Lung (tissue), 11 donors: ENCODE measurements at regions not wholly inside any gene's neighbourhood (a gene's known extent, or its start where the extent isn't known, plus 50 kb on each side); places are given as distances from the start of the nearest gene placed in this dataset.
"Not testable (repeated sequence)": the region's sequence is repeated elsewhere in the genome, so short reads cannot be mapped to it uniquely, and the experiment has no call there.

ENCODE experiments used
- ATAC-seq: fragments of 200-7000 bp; cut with Tn5 transposase; one replicate; pipeline ENCODE4 v1.9.1; 2020; ENCODE audit warnings: moderate number of reproducible peaks; ENCODE audit not compliant: insufficient read depth, low FRiP score
- DNase-seq, 3 donors: peaks; one replicate each; pipeline ENCODE4 v3.0.0-alpha.2; 2013 to 2017
- H3K27ac ChIP-seq, 2 donors: one replicate each; pipeline ENCODE4 v1.5.1; 2013; ENCODE audit warnings: mild to moderate bottlenecking in 2 of 2, moderate library complexity in 2 of 2, control low read depth in 1 of 2, inconsistent platforms in 1 of 2, low read depth in 1 of 2, low read length in 1 of 2
- H3K27me3 ChIP-seq, 3 donors: one replicate each; pipeline ENCODE4 v1.5.1; 2013; ENCODE audit warnings: low read length in 2 of 3; ENCODE audit not compliant: control insufficient read depth in 3 of 3, insufficient read depth in 3 of 3
- H3K36me3 ChIP-seq, 4 donors: one replicate each; pipeline ENCODE4 v1.5.1; 2013; ENCODE audit warnings: low read length in 4 of 4, mild to moderate bottlenecking in 1 of 4, moderate library complexity in 1 of 4; ENCODE audit not compliant: control insufficient read depth in 4 of 4, insufficient read depth in 4 of 4
- H3K4me1 ChIP-seq, 5 donors: one replicate each; pipeline ENCODE4 v1.5.1; 2013; ENCODE audit warnings: low read length in 5 of 5, mild to moderate bottlenecking in 2 of 5, moderate library complexity in 1 of 5; ENCODE audit not compliant: control insufficient read depth in 5 of 5, insufficient read depth in 5 of 5
- H3K4me3 ChIP-seq: one replicate; pipeline ENCODE4 v1.5.1; 2013; ENCODE audit warnings: mild to moderate bottlenecking, control low read depth, moderate library complexity
- H3K9ac ChIP-seq, 2 donors: one replicate each; pipeline ENCODE4 v1.5.1; 2013; ENCODE audit warnings: low read length in 2 of 2, control low read depth in 1 of 2; ENCODE audit not compliant: insufficient read depth in 1 of 2
- H3K9me3 ChIP-seq, 4 donors: one replicate each; pipeline ENCODE4 v1.5.1; 2013; ENCODE audit warnings: low read length in 3 of 4, mild to moderate bottlenecking in 1 of 4, moderate library complexity in 1 of 4; ENCODE audit not compliant: control insufficient read depth in 4 of 4, insufficient read depth in 3 of 4
- CTCF ChIP-seq: IDR thresholded peaks from 2 replicates; pipeline ENCODE4 v1.5.1; 2012; ENCODE audit warnings: mild to moderate bottlenecking; ENCODE audit errors: control extremely low read depth, extremely low read depth
- WGBS, 2 donors: extraction: QIAGEN DNeasy Blood & Tissue Kit; methylation state at CpG; one replicate each; pipeline ENCODE4 v1.1.7; 2013; 5-methylcytosine and 5-hydroxymethylcytosine counted together
- donor health status: control.
- donor health status: control.
- donor health status: Bipolar disorder and iron deficiency.
- donor health status: healthy.
- donor health status: DM: yes; HTN: yes; CAD: no.

- Histone ChIP-seq H3K4me3 (no peak overlapping the region), H3K27ac (no peak overlapping the region), H3K36me3 (no peaks in the 10 kb centered on the region), H3K9me3 (no peaks in the 10 kb centered on the region), H3K4me1 (no peaks in the 10 kb centered on the region), H3K9ac (no peak overlapping the region), H3K27me3 (peaks cover 0 to 7% (median 3%) of the 10 kb centered on the region in 3 donors)
- ATAC-seq: no peak
- DNase-seq: no peak
- TF ChIP-seq CTCF: no peak
- 48 to 67% methylated on average over 1 of the region's 1 CpG for WGBS, 2 donors
Observed at GRCh38 chr14:78028471-78028870, 141.7 kb upstream of the NRXN3 start.

- 30 to 43% methylated on average over 15 to 16 of the region's 16 CpGs for WGBS, 2 donors
- DNase-seq (peak in 1 of 3 donors; percentile 1), ATAC-seq (no peak)
- H3K36me3 ChIP-seq: no peaks in the 10 kb centered on the region
- no peak for TF ChIP-seq CTCF
- H3K9ac ChIP-seq: no peak overlapping the region
- no peak overlapping the region for H3K27ac ChIP-seq
- H3K27me3 ChIP-seq: peaks cover 0 to 7% (median 3%) of the 10 kb centered on the region in 3 donors
- H3K9me3 ChIP-seq: no peaks in the 10 kb centered on the region
- H3K4me3 ChIP-seq: no peak overlapping the region
- H3K4me1 ChIP-seq: no peaks in the 10 kb centered on the region
Observed at GRCh38 chr14:78029601-78030372, 140.4 kb upstream of the NRXN3 start.

- Histone ChIP-seq H3K4me1 (no peaks in the 10 kb centered on the region), H3K36me3 (no peaks in the 10 kb centered on the region), H3K4me3 (no peak overlapping the region), H3K9ac (no peak overlapping the region), H3K27me3 (no peaks in the 10 kb centered on the region), H3K27ac (no peak overlapping the region), H3K9me3 (no peaks in the 10 kb centered on the region)
- no peak for ATAC-seq
- TF ChIP-seq CTCF: no peak
- WGBS, 2 donors: 46 to 61% methylated on average over 1 of the region's 1 CpG
- DNase-seq: no peak
Observed at GRCh38 chr14:78043349-78043748, 126.8 kb upstream of the NRXN3 start.

- Histone ChIP-seq H3K9me3 (no peaks in the 10 kb centered on the region), H3K9ac (no peak overlapping the region), H3K4me1 (no peaks in the 10 kb centered on the region), H3K4me3 (no peak overlapping the region), H3K36me3 (no peaks in the 10 kb centered on the region), H3K27ac (no peak overlapping the region), H3K27me3 (no peaks in the 10 kb centered on the region)
- TF ChIP-seq CTCF: no peak
- ATAC-seq (no peak), DNase-seq (no peak)
- WGBS, 2 donors: 35 to 48% methylated on average over 1 of the region's 1 CpG
Observed at GRCh38 chr14:78048120-78048519, 122.1 kb upstream of the NRXN3 start.

GRCh38 chr14:78056890-78057289 is 113.3 kb upstream of the NRXN3 start:
- H3K27me3 ChIP-seq, H3K27ac ChIP-seq, H3K9me3 ChIP-seq, ATAC-seq, H3K36me3 ChIP-seq, H3K4me3 ChIP-seq, DNase-seq, H3K4me1 ChIP-seq, H3K9ac ChIP-seq: not testable (repeated sequence)
- WGBS, 2 donors: 94 to 97% methylated on average over 2 of the region's 2 CpGs
